ENCODE measurements at regions not wholly inside any gene's neighbourhood (a gene's known extent, or its start where the extent isn't known, plus 50 kb on each side); places are given as distances from the start of the nearest gene placed in this dataset.

DNA sequence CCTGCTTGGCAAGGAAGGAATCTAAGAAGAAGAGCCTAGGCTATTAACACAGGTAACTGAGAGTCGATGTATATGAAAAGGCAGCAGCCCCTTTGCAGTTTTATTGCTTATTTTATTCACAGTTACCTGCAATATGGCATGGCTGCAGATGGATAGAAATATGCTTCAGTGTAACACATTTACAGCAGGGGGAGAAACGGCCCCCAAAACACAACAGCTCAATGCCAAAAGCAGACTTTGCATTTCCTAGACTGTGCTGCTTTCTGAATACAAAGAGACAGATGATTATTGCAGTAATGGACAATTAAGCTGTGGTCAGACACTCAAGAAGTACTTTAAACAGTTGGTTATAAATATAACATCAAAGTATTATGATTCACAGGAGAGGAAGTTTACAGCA, 108.0 kb upstream of the CDH13 start:
- no peak for DNase-seq (ENCODE audit: low read depth in 1 of 2, low spot score in 2 of 2)
- Histone ChIP-seq H3K23me2 (ENCODE audit: low read depth, low read length) (no peaks in the 10 kb centered on the region), H3K4ac (replicated peaks; ENCODE audit: insufficient read length, low read depth, low read length) (no peak overlapping the region), H4K5ac (ENCODE audit: insufficient read length, low read depth, low read length) (no peak overlapping the region), H3K36me3 (ENCODE audit: control insufficient read depth in 2 of 4, insufficient read depth in 4 of 4, low read length in 3 of 4) (no peaks in the 10 kb centered on the region), H2BK12ac (ENCODE audit: low read depth, low read length) (no peak overlapping the region), H3K79me1 (ENCODE audit: low read depth, low read length) (no peaks in the 10 kb centered on the region), H2AFZ (ENCODE audit: low read length) (no peak overlapping the region), H3K27me3 (replicated peaks in 1 of 4; ENCODE audit: control insufficient read depth in 3 of 4, extremely low read depth in 1 of 4, insufficient read depth in 3 of 4, low read length in 3 of 4) (peaks cover 0 to 2% (median under 1%) of the 10 kb centered on the region in 4 experiments; a peak in 4 of 7 replicates), H3K56ac (replicated peaks; ENCODE audit: insufficient read length, low read depth, low read length) (no peak overlapping the region), H3K4me1 (replicated peaks in 1 of 4; ENCODE audit: control insufficient read depth in 3 of 4, insufficient read depth in 4 of 4, low read length in 3 of 4) (no peaks in the 10 kb centered on the region), H3K9me3 (ENCODE audit: insufficient read depth in 2 of 2, low read depth in 1 of 2, low read length in 1 of 2) (0 out of 4 replicates have a peak, but pooled peaks cover 0 to 3% of the 10 kb centered on the region in 2 experiments), H4K20me1 (replicated peaks in 1 of 2; ENCODE audit: control insufficient read depth in 1 of 2, insufficient read depth in 2 of 2, low read length in 2 of 2) (no peaks in the 10 kb centered on the region), H2AK5ac (ENCODE audit: low read depth, low read length) (no peak overlapping the region), H2BK5ac (ENCODE audit: low read depth, low read length) (no peak overlapping the region), H4K91ac (replicated peaks; ENCODE audit: insufficient read length, low read length) (no peak overlapping the region), H2BK15ac (ENCODE audit: low read length) (no peak overlapping the region), H3K4me2 (ENCODE audit: insufficient read depth in 1 of 2, low read depth in 2 of 2, low read length in 2 of 2) (no peak overlapping the region), H2BK120ac (replicated peaks; ENCODE audit: low read depth, low read length) (no peak overlapping the region), H3K27ac (ENCODE audit: low read depth, low read length) (no peak overlapping the region), H3K79me2 (ENCODE audit: control insufficient read depth in 1 of 2, insufficient read depth in 2 of 2, low read length in 2 of 2) (no peaks in the 10 kb centered on the region), H3K9ac (replicated peaks in 1 of 4; ENCODE audit: extremely low read depth in 1 of 4, low read depth in 3 of 4, low read length in 3 of 4) (no peak overlapping the region), H2BK20ac (ENCODE audit: low read length) (no peak overlapping the region), H3K4me3 (ENCODE audit: extremely low read depth in 1 of 4, insufficient read depth in 2 of 4, low read depth in 3 of 4, low read length in 4 of 4) (no peak overlapping the region), H3K23ac (ENCODE audit: insufficient read length) (no peak overlapping the region), H3K18ac (ENCODE audit: extremely low read depth, low read length) (no peak overlapping the region), H3K14ac (ENCODE audit: insufficient read length) (no peak overlapping the region), H4K8ac (ENCODE audit: extremely low read depth, insufficient read depth, low read length) (no peak overlapping the region)
- ChIA-PET CTCF (ENCODE audit: partially characterized antibody) (no interaction called here), POLR2A (ENCODE audit: partially characterized antibody) (no interaction called here)
- 91% methylated on average over 2 of the region's 2 CpGs; no CpG with 5 or more reads in 1 of the 2 experiments for WGBS, 2 experiments (ENCODE audit: extremely low coverage in 1 of 2, insufficient coverage in 1 of 2, insufficient read length in 1 of 2, insufficient replicate concordance in 2 of 2, low coverage in 1 of 2, low lambda C conversion rate in 2 of 2, missing lambda C conversion rate in 1 of 2)
- no peak for TF ChIP-seq CHD1 (IDR thresholded peaks at IDR 0.05; ENCODE audit: low read depth, low read length)
- no peak for TF ChIP-seq GABPA (IDR thresholded peaks at IDR 0.05; ENCODE audit: borderline replicate concordance, insufficient read depth, low read length)
- no peak for TF ChIP-seq FOSL1 (IDR thresholded peaks at IDR 0.05; ENCODE audit: insufficient read depth, low read depth, low read length)
- no peak for TF ChIP-seq SIRT6 (IDR thresholded peaks at IDR 0.05; ENCODE audit: low read length)
- TF ChIP-seq ASH2L (IDR thresholded peaks at IDR 0.05; ENCODE audit: low read length): no peak
- no peak for TF ChIP-seq HDAC6 (IDR thresholded peaks at IDR 0.05; ENCODE audit: low read depth, low read length)
- no peak for TF ChIP-seq SUZ12 (IDR thresholded peaks at IDR 0.05; ENCODE audit: low read length)
- no peak for TF ChIP-seq NANOG (IDR thresholded peaks at IDR 0.05; ENCODE audit: insufficient read depth, low read depth, low read length, poor library complexity, severe bottlenecking)
- no peak for TF ChIP-seq NRF1 (IDR thresholded peaks at IDR 0.05; ENCODE audit: low read depth, low read length)
- TF ChIP-seq KDM1A (IDR thresholded peaks at IDR 0.05; ENCODE audit: borderline replicate concordance, low read length): no peak
- no peak for TF ChIP-seq TAF1 (IDR thresholded peaks at IDR 0.05; ENCODE audit: low read depth, low read length)
- no peak for TF ChIP-seq TAF7 (optimal IDR thresholded peaks at IDR 0.05; ENCODE audit: borderline replicate concordance, low read depth, low read length)
- TF ChIP-seq POLR2AphosphoS5 (IDR thresholded peaks at IDR 0.05; ENCODE audit: low read depth, low read length): no peak
- no peak for TF ChIP-seq JUND (IDR thresholded peaks at IDR 0.05; ENCODE audit: low read length)
- FAIRE-seq: no peak

Measured in H1 (cell line).